Muscle of leg (tissue), 3 donors: ENCODE measurements at regions not wholly inside any gene's neighbourhood (a gene's known extent, or its start where the extent isn't known, plus 50 kb on each side); places are given as distances from the start of the nearest gene placed in this dataset.
A peak's percentile ranks its signal among the peaks of the same experiment; 100 is the strongest.

Experiments
- DNase-seq: peaks from one replicate; pipeline ENCODE4 v3.0.0; 2013
- H3K27ac ChIP-seq: one replicate; pipeline ENCODE4 v1.5.1; 2013; ENCODE audit warnings: mild to moderate bottlenecking, low read length, control low read depth
- H3K27me3 ChIP-seq: one replicate; pipeline ENCODE4 v1.6.1; 2013; ENCODE audit warnings: low read length; ENCODE audit not compliant: control insufficient read depth, insufficient read depth
- H3K36me3 ChIP-seq: one replicate; pipeline ENCODE4 v1.6.1; 2013; ENCODE audit warnings: low read length; ENCODE audit not compliant: control insufficient read depth, insufficient read depth
- H3K4me1 ChIP-seq: one replicate; pipeline ENCODE4 v1.6.1; 2013; ENCODE audit warnings: low read length; ENCODE audit not compliant: control insufficient read depth, insufficient read depth
- H3K4me3 ChIP-seq: one replicate; pipeline ENCODE4 v1.5.1; 2013; ENCODE audit warnings: low read length, control low read depth
- H3K9me3 ChIP-seq: replicated peaks from 2 replicates; pipeline ENCODE4 v1.6.1; 2013; ENCODE audit warnings: low read depth, low read length; ENCODE audit not compliant: control insufficient read depth
- WGBS: methylation state at CpG from one replicate; pipeline ENCODE4 v1.1.5; 2013; ENCODE audit warnings: missing lambda C conversion rate; ENCODE audit not compliant: insufficient coverage; 5-methylcytosine and 5-hydroxymethylcytosine counted together

- Histone ChIP-seq H3K4me3 (no peak overlapping the region), H3K9me3 (no peaks in the 10 kb centered on the region), H3K36me3 (no peaks in the 10 kb centered on the region), H3K27ac (no peak overlapping the region), H3K27me3 (no peaks in the 10 kb centered on the region), H3K4me1 (no peaks in the 10 kb centered on the region)
- no peak for DNase-seq
- 81% methylated on average over 2 of the region's 5 CpGs for WGBS
Measured at GRCh38 chr16:17994027-17994426, 342.5 kb downstream of the NPIPA8 start.

GRCh38 chr16:17992416-17992815, 344.1 kb downstream of the NPIPA8 start:
- Histone ChIP-seq H3K27me3 (no peaks in the 10 kb centered on the region), H3K9me3 (no peaks in the 10 kb centered on the region), H3K4me1 (no peaks in the 10 kb centered on the region), H3K36me3 (no peaks in the 10 kb centered on the region), H3K27ac (no peak overlapping the region), H3K4me3 (no peak overlapping the region)
- DNase-seq: no peak

GRCh38 chr16:17989255-17989654, 347.3 kb downstream of the NPIPA8 start:
- WGBS: 46% methylated on average over 4 of the region's 4 CpGs
- H3K4me3 ChIP-seq: no peak overlapping the region
- H3K4me1 ChIP-seq: no peaks in the 10 kb centered on the region
- DNase-seq: no peak
- H3K27ac ChIP-seq: no peak overlapping the region
- no peaks in the 10 kb centered on the region for H3K9me3 ChIP-seq
- H3K36me3 ChIP-seq: no peaks in the 10 kb centered on the region
- no peaks in the 10 kb centered on the region for H3K27me3 ChIP-seq

GRCh38 chr16:17988839-17989238, 347.7 kb downstream of the NPIPA8 start:
- no peak for DNase-seq
- Histone ChIP-seq H3K4me1 (no peaks in the 10 kb centered on the region), H3K9me3 (no peaks in the 10 kb centered on the region), H3K36me3 (no peaks in the 10 kb centered on the region), H3K27me3 (no peaks in the 10 kb centered on the region), H3K4me3 (no peak overlapping the region), H3K27ac (no peak overlapping the region)
- WGBS: no CpG with 5 or more reads among the region's 3 CpGs

GRCh38 chr16:17986991-17987390, 349.5 kb downstream of the NPIPA8 start:
- H3K36me3 ChIP-seq: no peaks in the 10 kb centered on the region
- no peak overlapping the region for H3K4me3 ChIP-seq
- no CpG with 5 or more reads among the region's 5 CpGs for WGBS
- DNase-seq: no peak
- no peaks in the 10 kb centered on the region for H3K27me3 ChIP-seq
- no peaks in the 10 kb centered on the region for H3K9me3 ChIP-seq
- H3K27ac ChIP-seq: no peak overlapping the region
- no peaks in the 10 kb centered on the region for H3K4me1 ChIP-seq

- H3K9me3 ChIP-seq: no peaks in the 10 kb centered on the region
- H3K36me3 ChIP-seq: no peaks in the 10 kb centered on the region
- H3K27ac ChIP-seq: no peak overlapping the region
- no peak for DNase-seq
- WGBS: no CpG with 5 or more reads among the region's 8 CpGs
- H3K27me3 ChIP-seq: no peaks in the 10 kb centered on the region
- no peak overlapping the region for H3K4me3 ChIP-seq
- no peaks in the 10 kb centered on the region for H3K4me1 ChIP-seq
Measured at GRCh38 chr16:17984810-17985209, 351.7 kb downstream of the NPIPA8 start.

- DNase-seq: no peak
- H3K9me3 ChIP-seq: no peaks in the 10 kb centered on the region
- no peaks in the 10 kb centered on the region for H3K27me3 ChIP-seq
- WGBS: 54% methylated on average over 8 of the region's 10 CpGs
- no peak overlapping the region for H3K27ac ChIP-seq
- no peaks in the 10 kb centered on the region for H3K36me3 ChIP-seq
- H3K4me1 ChIP-seq: no peaks in the 10 kb centered on the region
- no peak overlapping the region for H3K4me3 ChIP-seq
Measured at GRCh38 chr16:17983847-17984639, 352.5 kb downstream of the NPIPA8 start.

- 83% methylated on average over 1 of the region's 2 CpGs for WGBS
- Histone ChIP-seq H3K4me1 (no peaks in the 10 kb centered on the region), H3K36me3 (no peaks in the 10 kb centered on the region), H3K9me3 (no peaks in the 10 kb centered on the region), H3K4me3 (no peak overlapping the region), H3K27ac (no peak overlapping the region), H3K27me3 (no peaks in the 10 kb centered on the region)
- DNase-seq: no peak
Measured at GRCh38 chr16:17983114-17983513, 353.4 kb downstream of the NPIPA8 start.

GRCh38 chr16:17977260-17977659, 359.3 kb downstream of the NPIPA8 start:
- Histone ChIP-seq H3K4me1 (peaks cover 6% of the 10 kb centered on the region), H3K9me3 (no peaks in the 10 kb centered on the region), H3K27me3 (no peaks in the 10 kb centered on the region), H3K4me3 (no peak overlapping the region), H3K27ac (no peak overlapping the region), H3K36me3 (no peaks in the 10 kb centered on the region)
- WGBS: 40% methylated on average over 2 of the region's 6 CpGs
- peak; percentile 20 for DNase-seq

- DNase-seq: peak; percentile 31
- Histone ChIP-seq H3K27me3 (no peaks in the 10 kb centered on the region), H3K36me3 (no peaks in the 10 kb centered on the region), H3K9me3 (no peaks in the 10 kb centered on the region), H3K27ac (no peak overlapping the region), H3K4me3 (no peak overlapping the region), H3K4me1 (peaks cover 14% of the 10 kb centered on the region)
- WGBS: 8% methylated on average over 14 of the region's 15 CpGs
Measured at GRCh38 chr16:17972460-17972943, 364.0 kb downstream of the NPIPA8 start.
